ENCODE measurements at regions not wholly inside any gene's neighbourhood (a gene's known extent, or its start where the extent isn't known, plus 50 kb on each side); places are given as distances from the start of the nearest gene placed in this dataset.

DNA sequence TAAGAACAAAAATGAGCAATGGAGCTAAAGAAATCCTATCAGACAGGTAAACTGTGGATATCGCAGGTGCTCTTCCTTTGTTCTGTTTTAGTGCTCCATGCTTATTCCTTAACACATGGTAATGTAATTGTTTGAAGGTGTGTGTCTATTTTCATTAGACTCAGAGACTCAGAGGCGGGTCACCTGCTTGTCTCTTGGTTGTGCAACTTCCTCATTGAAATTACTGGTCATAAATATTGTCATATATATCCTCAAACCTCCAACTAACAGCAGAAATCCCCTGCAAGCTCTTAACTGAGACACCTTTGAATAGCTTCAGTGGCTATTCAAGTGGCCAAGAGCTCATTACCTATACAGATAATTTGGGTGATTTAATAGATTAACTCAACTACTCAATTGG is 177.2 kb downstream of the PTN start:
- TF ChIP-seq, protein P1, sequence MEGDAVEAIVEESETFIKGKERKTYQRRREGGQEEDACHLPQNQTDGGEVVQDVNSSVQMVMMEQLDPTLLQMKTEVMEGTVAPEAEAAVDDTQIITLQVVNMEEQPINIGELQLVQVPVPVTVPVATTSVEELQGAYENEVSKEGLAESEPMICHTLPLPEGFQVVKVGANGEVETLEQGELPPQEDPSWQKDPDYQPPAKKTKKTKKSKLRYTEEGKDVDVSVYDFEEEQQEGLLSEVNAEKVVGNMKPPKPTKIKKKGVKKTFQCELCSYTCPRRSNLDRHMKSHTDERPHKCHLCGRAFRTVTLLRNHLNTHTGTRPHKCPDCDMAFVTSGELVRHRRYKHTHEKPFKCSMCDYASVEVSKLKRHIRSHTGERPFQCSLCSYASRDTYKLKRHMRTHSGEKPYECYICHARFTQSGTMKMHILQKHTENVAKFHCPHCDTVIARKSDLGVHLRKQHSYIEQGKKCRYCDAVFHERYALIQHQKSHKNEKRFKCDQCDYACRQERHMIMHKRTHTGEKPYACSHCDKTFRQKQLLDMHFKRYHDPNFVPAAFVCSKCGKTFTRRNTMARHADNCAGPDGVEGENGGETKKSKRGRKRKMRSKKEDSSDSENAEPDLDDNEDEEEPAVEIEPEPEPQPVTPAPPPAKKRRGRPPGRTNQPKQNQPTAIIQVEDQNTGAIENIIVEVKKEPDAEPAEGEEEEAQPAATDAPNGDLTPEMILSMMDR (conservative IDR thresholded peaks at IDR 0.05; ENCODE audit: low read depth, low read length): no peak
- no peak for TF ChIP-seq EZH2 (IDR thresholded peaks at IDR 0.05; ENCODE audit: borderline replicate concordance, low read depth, low read length, poor library complexity, severe bottlenecking)

All from A673 (cell line).